IMR-90 (cell line): ENCODE measurements at regions not wholly inside any gene's neighbourhood (a gene's known extent, or its start where the extent isn't known, plus 50 kb on each side); places are given as distances from the start of the nearest gene placed in this dataset.

Source experiments
- CEBPB ChIP-seq: IDR thresholded peaks from 2 replicates; pipeline ENCODE4 v1.6.1; 2012; ENCODE audit warnings: low read depth, low read length, improper control_type of control experiment
- CTCF ChIP-seq: conservative IDR thresholded peaks from 2 replicates; pipeline ENCODE4 v1.5.1; 2012; ENCODE audit warnings: mild to moderate bottlenecking, low read depth, low read length, improper control_type of control experiment
- MAFK ChIP-seq: IDR thresholded peaks from 2 replicates; pipeline ENCODE4 v1.6.1; 2012; ENCODE audit warnings: low read depth, low read length, improper control_type of control experiment
- MAZ ChIP-seq: IDR thresholded peaks from 2 replicates; pipeline ENCODE4 v1.6.1; 2012; ENCODE audit warnings: low read depth, mild to moderate bottlenecking, low read length, improper control_type of control experiment, moderate library complexity, borderline replicate concordance
- MXI1 ChIP-seq: IDR thresholded peaks from 2 replicates; pipeline ENCODE4 v1.6.1; 2012; ENCODE audit warnings: low read depth, mild to moderate bottlenecking, low read length, moderate library complexity, borderline replicate concordance
- POLR2A ChIP-seq: IDR thresholded peaks from 2 replicates; pipeline ENCODE4 v1.6.1; 2012; ENCODE audit warnings: mild to moderate bottlenecking, low read depth, low read length
- RAD21 ChIP-seq: IDR thresholded peaks from 2 replicates; pipeline ENCODE4 v1.6.1; 2012; ENCODE audit warnings: low read length, improper control_type of control experiment
- RFX5 ChIP-seq: IDR thresholded peaks from 2 replicates; pipeline ENCODE4 v1.8.0; 2012; ENCODE audit warnings: low read depth, mild to moderate bottlenecking, low read length, moderate library complexity
- SMC3 ChIP-seq: fragments of 150-350 bp; IDR thresholded peaks from 2 replicates; pipeline ENCODE4 v1.6.1; 2016; ENCODE audit warnings: low read depth, mild to moderate bottlenecking, antibody characterized with exemption, low read length, moderate library complexity
- TF ChIP-seq, protein P1 (sequence below): fragments of 150-350 bp; IDR thresholded peaks from 2 replicates; pipeline ENCODE4 v1.6.1; 2017; ENCODE audit warnings: mild to moderate bottlenecking, antibody characterized with exemption, low read length, low read depth

DNA sequence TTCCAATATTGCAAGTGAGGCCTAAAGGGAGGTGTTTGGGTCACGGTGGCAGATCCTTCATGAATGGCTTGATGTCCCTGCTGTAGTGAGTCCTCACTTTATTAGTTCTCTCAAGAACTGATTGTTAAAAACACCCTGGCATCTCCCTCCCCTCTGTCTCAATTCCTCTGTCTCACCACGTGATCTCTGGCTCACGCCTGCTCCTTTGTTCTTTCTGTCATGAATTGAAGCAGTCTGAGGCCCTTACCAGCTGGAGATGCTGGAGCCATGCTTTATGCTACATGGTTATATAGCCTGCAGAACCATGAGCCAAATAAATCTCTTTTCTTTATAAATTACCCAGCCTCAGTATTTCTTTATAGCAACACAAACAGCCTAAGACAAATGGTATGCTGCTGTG lies 980.7 kb upstream of the GRIA3 start:
- TF ChIP-seq POLR2A, result no peak
- TF ChIP-seq CTCF, result no peak
- TF ChIP-seq SMC3, result no peak
- TF ChIP-seq MAZ, result no peak
- no peak for TF ChIP-seq MXI1
- TF ChIP-seq RFX5, result no peak
- no peak for TF ChIP-seq RAD21
- TF ChIP-seq CEBPB, result no peak
- TF ChIP-seq MAFK, result no peak
- TF ChIP-seq, protein P1, sequence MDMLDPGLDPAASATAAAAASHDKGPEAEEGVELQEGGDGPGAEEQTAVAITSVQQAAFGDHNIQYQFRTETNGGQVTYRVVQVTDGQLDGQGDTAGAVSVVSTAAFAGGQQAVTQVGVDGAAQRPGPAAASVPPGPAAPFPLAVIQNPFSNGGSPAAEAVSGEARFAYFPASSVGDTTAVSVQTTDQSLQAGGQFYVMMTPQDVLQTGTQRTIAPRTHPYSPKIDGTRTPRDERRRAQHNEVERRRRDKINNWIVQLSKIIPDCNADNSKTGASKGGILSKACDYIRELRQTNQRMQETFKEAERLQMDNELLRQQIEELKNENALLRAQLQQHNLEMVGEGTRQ, result no peak
